GM23248 (cell line): ENCODE measurements at regions not wholly inside any gene's neighbourhood (a gene's known extent, or its start where the extent isn't known, plus 50 kb on each side); places are given as distances from the start of the nearest gene placed in this dataset.

ENCODE experiments used
- EZH2 ChIP-seq: fragments of 200-600 bp; sonication (generic); IDR thresholded peaks from 2 replicates; pipeline ENCODE4 v1.6.1; 2018; ENCODE audit warnings: antibody characterized with exemption, mild to moderate bottlenecking; ENCODE audit not compliant: insufficient read depth, poor library complexity, severe bottlenecking
- EZH2phosphoT487 ChIP-seq: fragments of 200-600 bp; sonication (generic); IDR thresholded peaks from 2 replicates; pipeline ENCODE4 v1.6.1; 2018; ENCODE audit warnings: antibody characterized with exemption, moderate library complexity, mild to moderate bottlenecking, low read depth; ENCODE audit not compliant: insufficient read depth

GRCh38 chr1:110728388-110729001, 53.8 kb upstream of the KCNA3 start:
- no peak for TF ChIP-seq EZH2phosphoT487
- no peak for TF ChIP-seq EZH2
